Liver (tissue), 3 donors: ENCODE measurements at regions not wholly inside any gene's neighbourhood (a gene's known extent, or its start where the extent isn't known, plus 50 kb on each side); places are given as distances from the start of the nearest gene placed in this dataset.

Experiments
- CTCF ChIP-seq: fragments of 150-350 bp; IDR thresholded peaks from 2 replicates; pipeline ENCODE4 v1.5.1; 2017; ENCODE audit warnings: improper control_type of control experiment, low read depth, low read length; ENCODE audit not compliant: missing input control
- HNF4A ChIP-seq, 2 donors: conservative IDR thresholded peaks; 2 replicates each; pipeline ENCODE4 v1.6.1; 2016; ENCODE audit warnings: antibody characterized with exemption in 2 of 2, mild to moderate bottlenecking in 2 of 2
- JUND ChIP-seq, 2 donors: IDR thresholded peaks; 2 replicates each; pipeline ENCODE4 v1.6.1; 2016; ENCODE audit warnings: antibody characterized with exemption in 2 of 2
- RAD21 ChIP-seq, 2 donors: IDR thresholded peaks; 2 replicates each; pipeline ENCODE4 v1.6.1; 2016; ENCODE audit warnings: antibody characterized with exemption in 2 of 2, mild to moderate bottlenecking in 2 of 2
- ZBTB33 ChIP-seq: IDR thresholded peaks from 2 replicates; pipeline ENCODE4 v1.6.1; 2016; ENCODE audit warnings: antibody characterized with exemption
- donor health status: healthy.
- donor health status: healthy.

GRCh38 chr3:71994203-71994602 lies 209.3 kb upstream of the PROK2 start:
- TF ChIP-seq ZBTB33 (no peak), JUND (IDR thresholded peaks at IDR 0.05) (no peak), CTCF (no peak), HNF4A (conservative IDR thresholded peaks at IDR 0.05) (no peak), RAD21 (IDR thresholded peaks at IDR 0.05) (no peak)
